ENCODE measurements at regions not wholly inside any gene's neighbourhood (a gene's known extent, or its start where the extent isn't known, plus 50 kb on each side); places are given as distances from the start of the nearest gene placed in this dataset.

DNA sequence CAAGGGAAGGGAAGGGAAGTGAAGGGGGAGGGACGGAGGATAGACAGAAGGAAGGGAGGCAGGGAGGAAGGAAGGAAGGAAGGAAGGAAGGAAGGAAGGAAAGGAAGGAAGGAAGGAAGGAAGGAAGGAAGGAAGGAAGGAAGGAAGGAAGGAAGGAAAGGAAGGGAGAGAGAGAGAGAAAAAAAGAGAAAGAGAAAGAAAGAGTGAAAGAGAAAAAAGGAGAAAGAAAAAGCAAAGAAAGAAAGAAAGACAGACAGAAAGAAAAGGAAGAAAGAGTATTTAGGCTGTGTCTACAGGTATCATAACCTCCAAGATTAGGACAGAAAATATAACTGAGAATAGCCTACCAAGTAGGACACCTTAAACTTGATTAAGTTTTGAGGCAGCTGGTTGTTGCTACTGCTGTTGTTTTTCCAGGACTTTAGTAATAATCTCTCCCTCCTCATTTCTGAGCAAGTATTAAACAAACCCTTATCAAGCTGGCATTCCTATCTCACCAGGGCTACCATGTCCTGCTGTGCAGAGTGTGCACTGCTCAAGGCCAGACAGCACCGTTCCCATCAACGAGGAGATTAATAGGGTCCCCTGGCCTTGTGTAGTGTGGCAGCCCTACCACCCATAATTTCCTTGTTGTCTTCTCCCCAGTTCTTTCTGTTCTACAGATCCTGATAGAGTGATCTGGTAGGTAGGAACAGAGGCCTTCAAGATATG, 90.5 kb upstream of the FHL2 start:
- TF ChIP-seq, protein P1, sequence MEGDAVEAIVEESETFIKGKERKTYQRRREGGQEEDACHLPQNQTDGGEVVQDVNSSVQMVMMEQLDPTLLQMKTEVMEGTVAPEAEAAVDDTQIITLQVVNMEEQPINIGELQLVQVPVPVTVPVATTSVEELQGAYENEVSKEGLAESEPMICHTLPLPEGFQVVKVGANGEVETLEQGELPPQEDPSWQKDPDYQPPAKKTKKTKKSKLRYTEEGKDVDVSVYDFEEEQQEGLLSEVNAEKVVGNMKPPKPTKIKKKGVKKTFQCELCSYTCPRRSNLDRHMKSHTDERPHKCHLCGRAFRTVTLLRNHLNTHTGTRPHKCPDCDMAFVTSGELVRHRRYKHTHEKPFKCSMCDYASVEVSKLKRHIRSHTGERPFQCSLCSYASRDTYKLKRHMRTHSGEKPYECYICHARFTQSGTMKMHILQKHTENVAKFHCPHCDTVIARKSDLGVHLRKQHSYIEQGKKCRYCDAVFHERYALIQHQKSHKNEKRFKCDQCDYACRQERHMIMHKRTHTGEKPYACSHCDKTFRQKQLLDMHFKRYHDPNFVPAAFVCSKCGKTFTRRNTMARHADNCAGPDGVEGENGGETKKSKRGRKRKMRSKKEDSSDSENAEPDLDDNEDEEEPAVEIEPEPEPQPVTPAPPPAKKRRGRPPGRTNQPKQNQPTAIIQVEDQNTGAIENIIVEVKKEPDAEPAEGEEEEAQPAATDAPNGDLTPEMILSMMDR (IDR thresholded peaks at IDR 0.05; ENCODE audit: low read depth, low read length, missing input control): no peak
- no peak for TF ChIP-seq RXRA (IDR thresholded peaks at IDR 0.05)
- no peak for TF ChIP-seq GABPA (IDR thresholded peaks at IDR 0.05 in 1 of 2, conservative IDR thresholded peaks at IDR 0.05 in 1 of 2)
- no peak for TF ChIP-seq TAF1 (conservative IDR thresholded peaks at IDR 0.05)

Measured in liver (tissue), 3 donors.